ENCODE measurements at regions not wholly inside any gene's neighbourhood (a gene's known extent, or its start where the extent isn't known, plus 50 kb on each side); places are given as distances from the start of the nearest gene placed in this dataset.

- no peak for TF ChIP-seq CTCF (IDR thresholded peaks at IDR 0.05)
- Histone ChIP-seq H3K9me3 (peaks cover 0 to 8% of the 10 kb centered on the region in 2 donors), H3K27ac (no peak overlapping the region), H3K4me1 (no peaks in the 10 kb centered on the region), H3K4me3 (no peak overlapping the region), H3K27me3 (no peaks in the 10 kb centered on the region), H3K36me3 (no peaks in the 10 kb centered on the region)
- ATAC-seq (no peak), DNase-seq (no peak)
- intact Hi-C loops (cut with DNase I), result no loop called here
Observed at GRCh38 chr22:47270463-47271135, 508.1 kb downstream of the TBC1D22A start.

- ATAC-seq (no peak), DNase-seq (no peak)
- no peak for TF ChIP-seq CTCF (IDR thresholded peaks at IDR 0.05)
- Histone ChIP-seq H3K4me1 (no peaks in the 10 kb centered on the region), H3K27ac (no peak overlapping the region), H3K27me3 (no peaks in the 10 kb centered on the region), H3K36me3 (no peaks in the 10 kb centered on the region), H3K9me3 (peaks cover 0 to 8% of the 10 kb centered on the region in 2 donors), H3K4me3 (no peak overlapping the region)
- intact Hi-C loops (cut with DNase I), result no loop called here
Observed at GRCh38 chr22:47269516-47270088, 507.2 kb downstream of the TBC1D22A start.

- no peak overlapping the region for H3K27ac ChIP-seq
- intact Hi-C loops (cut with DNase I), result no loop called here
- TF ChIP-seq CTCF (IDR thresholded peaks at IDR 0.05), result no peak
- no peaks in the 10 kb centered on the region for H3K4me1 ChIP-seq
- H3K27me3 ChIP-seq, result no peaks in the 10 kb centered on the region
- ATAC-seq, result no peak
- peaks cover 0 to 8% of the 10 kb centered on the region in 2 donors for H3K9me3 ChIP-seq
- no peak overlapping the region for H3K4me3 ChIP-seq
- no peaks in the 10 kb centered on the region for H3K36me3 ChIP-seq
- DNase-seq, result no peak
Observed at GRCh38 chr22:47267513-47268282, 505.2 kb downstream of the TBC1D22A start.

GRCh38 chr22:47266329-47266728 is 503.9 kb downstream of the TBC1D22A start:
- TF ChIP-seq CTCF (IDR thresholded peaks at IDR 0.05), result no peak
- ATAC-seq, result no peak

GRCh38 chr22:47260551-47260950 is 498.1 kb downstream of the TBC1D22A start:
- no peaks in the 10 kb centered on the region for H3K9me3 ChIP-seq
- no peak for TF ChIP-seq CTCF (IDR thresholded peaks at IDR 0.05)
- intact Hi-C loops (cut with DNase I), result no loop called here
- DNase-seq (no peak), ATAC-seq (no peak)
- H3K36me3 ChIP-seq, result no peaks in the 10 kb centered on the region
- H3K27me3 ChIP-seq, result peaks cover 0 to 15% of the 10 kb centered on the region in 2 donors
- H3K4me3 ChIP-seq, result no peak overlapping the region
- H3K27ac ChIP-seq, result no peak overlapping the region
- no peaks in the 10 kb centered on the region for H3K4me1 ChIP-seq

More at GRCh38 chr22:47266329-47266728, 503.9 kb downstream of the TBC1D22A start:
- H3K36me3 ChIP-seq, result no peaks in the 10 kb centered on the region
- peaks cover 0 to 8% of the 10 kb centered on the region in 2 donors for H3K9me3 ChIP-seq
- DNase-seq, result no peak
- H3K27ac ChIP-seq, result no peak overlapping the region
- intact Hi-C loops (cut with DNase I), result no loop called here
- no peak overlapping the region for H3K4me3 ChIP-seq
- H3K4me1 ChIP-seq, result no peaks in the 10 kb centered on the region
- no peaks in the 10 kb centered on the region for H3K27me3 ChIP-seq

Measured in left lung (tissue), 4 donors.